SK-N-SH (cell line): ENCODE measurements at regions not wholly inside any gene's neighbourhood (a gene's known extent, or its start where the extent isn't known, plus 50 kb on each side); places are given as distances from the start of the nearest gene placed in this dataset.
"Not testable (repeated sequence)": the region's sequence is repeated elsewhere in the genome, so short reads cannot be mapped to it uniquely, and the experiment has no call there.

ENCODE experiments used
- CTCF ChIA-PET: fragments of 300-600, 350-600 bp; formaldehyde crosslinking; extraction: SDS; loops from one replicate; lab custom pipeline; 2021; lab: Yijun Ruan, JAX
- POLR2A ChIA-PET: fragments of 350-600 bp; sonication (Branson Sonifier 250); formaldehyde crosslinking; extraction: SDS; loops from one replicate; lab custom pipeline; 2020; ENCODE audit warnings: antibody characterized with exemption, inconsistent platforms; lab: Yijun Ruan, JAX
- DNase-seq: peaks from one replicate; pipeline ENCODE4 v3.0.0; 2012
- H2AFZ ChIP-seq: fragments of 200-600 bp; sonication (generic); 2 replicates; pipeline ENCODE4 v1.8.1; 2016; ENCODE audit warnings: antibody characterized with exemption, mild to moderate bottlenecking, low read depth
- H3F3A ChIP-seq: fragments of 200-600 bp; sonication (generic); replicated peaks from 2 replicates; pipeline ENCODE3; 2016; ENCODE audit warnings: antibody characterized with exemption, mild to moderate bottlenecking; ENCODE audit not compliant: insufficient read depth
- H3K27ac ChIP-seq, 2 experiments: fragments of 200-500 bp in 1 of 2; fragments of 200-600 bp in 1 of 2; sonication (Bioruptor generic) in 1 of 2; sonication (generic), shearing (Covaris generic) in 1 of 2; 2 replicates each; pipeline versions ENCODE4 v1.5.1 to v1.6.1; 2014 to 2016; ENCODE audit warnings: low read depth in 2 of 2, inconsistent platforms in 1 of 2, low read length in 1 of 2, mild to moderate bottlenecking in 1 of 2, mixed read lengths in 1 of 2
- H3K27me3 ChIP-seq: fragments of 200-600 bp; sonication (generic), shearing (Covaris generic); 2 replicates; pipeline ENCODE4 v1.6.1; 2016; ENCODE audit warnings: mixed run types; ENCODE audit not compliant: insufficient read depth
- H3K36me3 ChIP-seq, 2 experiments: fragments of 200-500 bp in 1 of 2; fragments of 200-600 bp in 1 of 2; sonication (Bioruptor generic) in 1 of 2; sonication (generic) in 1 of 2; replicated peaks in 1 of 2; 2 replicates each; pipeline versions ENCODE3 to v1.5.1; 2014 to 2016; ENCODE audit warnings: low read length in 1 of 2, mild to moderate bottlenecking in 1 of 2; ENCODE audit not compliant: insufficient read depth in 2 of 2, control insufficient read depth in 1 of 2
- H3K4me1 ChIP-seq, 2 experiments: fragments of 200-500 bp in 1 of 2; fragments of 200-600 bp in 1 of 2; sonication (Bioruptor generic) in 1 of 2; sonication (generic), shearing (Covaris generic) in 1 of 2; 2 replicates each; pipeline versions ENCODE4 v1.5.1 to v1.6.1; 2014 to 2016; ENCODE audit warnings: low read depth in 1 of 2, low read length in 1 of 2, mixed run types in 1 of 2; ENCODE audit not compliant: insufficient read depth in 2 of 2, control insufficient read depth in 1 of 2
- H3K4me2 ChIP-seq: fragments of 200-600 bp; sonication (generic), shearing (Covaris generic); 2 replicates; pipeline ENCODE4 v1.6.1; 2017; ENCODE audit warnings: mixed run types
- H3K4me3 ChIP-seq, 2 experiments: fragments of 200-500 bp in 1 of 2; fragments of 200-600 bp in 1 of 2; sonication (Bioruptor generic) in 1 of 2; sonication (generic), shearing (Covaris generic) in 1 of 2; 2 replicates each; pipeline versions ENCODE4 v1.5.1 to v1.8.1; 2014 to 2016; ENCODE audit warnings: low read depth in 2 of 2, inconsistent platforms in 1 of 2, low read length in 1 of 2, mild to moderate bottlenecking in 1 of 2, mixed read lengths in 1 of 2, moderate library complexity in 1 of 2
- H3K79me2 ChIP-seq: fragments of 200-600 bp; sonication (generic); 2 replicates; pipeline ENCODE4 v1.8.1; 2017; ENCODE audit warnings: mild to moderate bottlenecking; ENCODE audit not compliant: insufficient read depth
- H3K9ac ChIP-seq: fragments of 200-600 bp; sonication (generic); 2 replicates; pipeline ENCODE4 v1.6.1; 2017; ENCODE audit warnings: mixed run types
- H3K9me2 ChIP-seq: fragments of 200-600 bp; sonication (generic); 2 replicates; pipeline ENCODE4 v1.6.1; 2017; ENCODE audit warnings: mixed run types
- H3K9me3 ChIP-seq: fragments of 200-600 bp; sonication (generic); 2 replicates; pipeline ENCODE4 v1.6.1; 2017; ENCODE audit warnings: mixed run types, mild to moderate bottlenecking, moderate library complexity
- H4K20me1 ChIP-seq: fragments of 200-600 bp; sonication (generic); 2 replicates; pipeline ENCODE4 v1.6.1; 2017; ENCODE audit warnings: mild to moderate bottlenecking, mixed run types; ENCODE audit not compliant: insufficient read depth
- CHD2 ChIP-seq: fragments of 150-350 bp; IDR thresholded peaks from 2 replicates; pipeline ENCODE4 v1.6.1; 2018; ENCODE audit warnings: low read length; ENCODE audit not compliant: partially characterized antibody
- ELF1 ChIP-seq: IDR thresholded peaks from 2 replicates; pipeline ENCODE4 v1.4.0; 2012
- FOSL2 ChIP-seq: IDR thresholded peaks from 2 replicates; pipeline ENCODE4 v1.4.0; 2012; ENCODE audit warnings: low read depth, mild to moderate bottlenecking, moderate library complexity, borderline replicate concordance
- FOXM1 ChIP-seq: IDR thresholded peaks from 2 replicates; pipeline ENCODE4 v1.4.0; 2012; ENCODE audit warnings: low read depth, mild to moderate bottlenecking
- GABPA ChIP-seq: IDR thresholded peaks from 2 replicates; pipeline ENCODE4 v1.4.0; 2012; ENCODE audit warnings: low read depth, mild to moderate bottlenecking
- GATA2 ChIP-seq: sonication (generic); formaldehyde crosslinking; IDR thresholded peaks from 2 replicates; pipeline ENCODE4 v1.5.0; 2020; ENCODE audit warnings: mild to moderate bottlenecking, missing genetic modification reagents
- JUND ChIP-seq: IDR thresholded peaks from 2 replicates; pipeline ENCODE4 v1.4.0; 2012
- MEF2A ChIP-seq: IDR thresholded peaks from 2 replicates; pipeline ENCODE4 v1.4.0; 2012; ENCODE audit warnings: low read depth, borderline replicate concordance
- NFIC ChIP-seq: IDR thresholded peaks from 2 replicates; pipeline ENCODE4 v1.4.0; 2012; ENCODE audit warnings: borderline replicate concordance
- RAD21 ChIP-seq: IDR thresholded peaks from 2 replicates; pipeline ENCODE4 v1.6.1; 2012; ENCODE audit warnings: mild to moderate bottlenecking, low read length
- RCOR1 ChIP-seq: fragments of 150-350 bp; IDR thresholded peaks from 2 replicates; pipeline ENCODE4 v1.6.1; 2017; ENCODE audit warnings: antibody characterized with exemption, low read length
- SMC3 ChIP-seq: IDR thresholded peaks from 2 replicates; pipeline ENCODE4 v1.6.1; 2012; ENCODE audit warnings: low read depth, low read length, improper control_type of control experiment
- TAF1 ChIP-seq: IDR thresholded peaks from 2 replicates; pipeline ENCODE4 v1.6.1; 2012; ENCODE audit warnings: low read depth, mild to moderate bottlenecking, low read length, moderate library complexity, borderline replicate concordance
- TCF12 ChIP-seq: IDR thresholded peaks from 2 replicates; pipeline ENCODE4 v1.4.0; 2012
- YY1 ChIP-seq: IDR thresholded peaks from 2 replicates; pipeline ENCODE4 v1.4.0; 2012; ENCODE audit warnings: low read depth, mild to moderate bottlenecking
- WGBS: methylation state at CpG from one replicate; pipeline ENCODE4 v1.1.6; 2017; ENCODE audit warnings: low lambda C conversion rate; 5-methylcytosine and 5-hydroxymethylcytosine counted together
- TF ChIP-seq, protein P1 (sequence below): fragments of 200-600 bp; sonication (generic); IDR thresholded peaks from 2 replicates; pipeline ENCODE4 v1.6.1; 2017; ENCODE audit warnings: antibody characterized with exemption, mild to moderate bottlenecking, moderate library complexity
- TF ChIP-seq, protein P2 (sequence below): IDR thresholded peaks from 2 replicates; pipeline ENCODE4 v1.4.0; 2012; ENCODE audit warnings: low read depth, borderline replicate concordance
- TF ChIP-seq, protein P3 (sequence below): IDR thresholded peaks from 2 replicates; pipeline ENCODE4 v1.6.1; 2012; ENCODE audit warnings: mild to moderate bottlenecking, low read depth, low read length, moderate library complexity
- TF ChIP-seq, protein P4 (sequence below): IDR thresholded peaks from 2 replicates; pipeline ENCODE4 v1.4.0; 2012; ENCODE audit warnings: low read depth
- TF ChIP-seq, protein P5 (sequence below): IDR thresholded peaks from 2 replicates; pipeline ENCODE4 v1.4.0; 2012; ENCODE audit warnings: low read depth, borderline replicate concordance

DNA sequence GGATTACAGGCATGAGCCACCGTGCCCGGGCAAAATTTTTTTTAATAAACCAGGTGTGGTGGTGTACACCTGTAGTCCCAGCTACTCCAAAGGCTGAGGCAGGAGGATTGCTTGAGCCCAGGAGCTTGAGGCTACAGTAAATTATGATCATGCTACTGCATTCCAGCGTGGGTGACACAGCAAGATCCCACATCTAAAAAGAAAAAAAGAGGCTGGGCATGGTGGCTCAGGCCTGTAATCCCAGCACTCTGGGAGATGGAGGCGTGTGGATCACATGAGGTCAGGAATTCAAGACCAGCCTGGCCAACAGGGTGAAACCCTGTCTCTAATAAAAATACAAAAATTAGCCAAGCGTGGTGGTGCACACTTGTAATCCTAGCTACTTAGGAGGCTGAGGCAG lies 125.6 kb downstream of the ZNF281 start:
- CTCF ChIA-PET, H3K4me1 ChIP-seq, H3K9ac ChIP-seq, H3K27me3 ChIP-seq, H3F3A ChIP-seq, H3K4me3 ChIP-seq, H3K79me2 ChIP-seq, H4K20me1 ChIP-seq, DNase-seq, H2AFZ ChIP-seq, H3K9me2 ChIP-seq, H3K27ac ChIP-seq, H3K36me3 ChIP-seq, H3K4me2 ChIP-seq, H3K9me3 ChIP-seq, POLR2A ChIA-PET: not testable (repeated sequence)
- WGBS, result 69% methylated on average over 5 of the region's 5 CpGs

DNA sequence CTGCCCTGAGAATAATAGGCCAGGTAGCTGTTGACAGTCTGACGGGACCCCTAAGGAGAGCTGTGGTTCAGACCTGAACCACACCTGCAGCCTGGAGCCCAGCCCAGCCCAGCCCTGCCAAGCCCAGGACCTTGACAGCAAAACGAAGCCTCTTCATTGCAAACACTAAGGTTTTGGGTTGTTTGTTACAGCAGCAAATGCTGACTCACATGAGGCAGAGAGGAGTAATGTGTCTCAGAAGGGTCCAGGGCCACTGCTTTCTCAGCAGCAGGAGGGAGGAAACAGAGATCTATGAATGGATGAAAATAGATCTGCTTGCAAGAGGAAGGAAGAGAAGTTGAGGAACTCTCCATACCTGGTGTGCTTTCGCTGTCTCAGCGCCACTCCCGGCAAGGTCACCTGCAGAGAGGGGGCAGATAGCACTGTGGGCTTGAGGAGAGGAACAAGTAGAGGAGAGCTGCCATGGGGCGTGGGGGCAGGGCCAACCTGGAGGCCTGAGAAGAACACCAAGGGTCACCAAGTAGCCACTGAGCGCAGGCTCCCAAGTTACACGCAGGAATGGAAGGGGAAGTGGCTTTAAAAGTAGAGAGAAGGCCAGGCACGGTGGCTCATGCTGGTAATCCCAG lies 127.2 kb downstream of the ZNF281 start:
- CTCF ChIA-PET, result interaction anchor here (0.7 to 1.0 kb wide), 2 partner anchors 11 to 276 kb away, joined by 3 read pairs; no protein-coding TSS in a partner anchor

More for the DNA sequence above, 127.2 kb downstream of the ZNF281 start:
- 90% methylated on average over 9 of the region's 9 CpGs for WGBS
- no peaks in the 10 kb centered on the region for H3F3A ChIP-seq
- H3K4me2 ChIP-seq, result no peak overlapping the region
- H3K27ac ChIP-seq, result no peak overlapping the region
- H3K27me3 ChIP-seq, result no peaks in the 10 kb centered on the region
- no peak overlapping the region for H3K4me3 ChIP-seq
- POLR2A ChIA-PET, result no interaction called here
- H3K79me2 ChIP-seq, result no peaks in the 10 kb centered on the region
- no peak overlapping the region for H2AFZ ChIP-seq
- TF ChIP-seq, protein P1, sequence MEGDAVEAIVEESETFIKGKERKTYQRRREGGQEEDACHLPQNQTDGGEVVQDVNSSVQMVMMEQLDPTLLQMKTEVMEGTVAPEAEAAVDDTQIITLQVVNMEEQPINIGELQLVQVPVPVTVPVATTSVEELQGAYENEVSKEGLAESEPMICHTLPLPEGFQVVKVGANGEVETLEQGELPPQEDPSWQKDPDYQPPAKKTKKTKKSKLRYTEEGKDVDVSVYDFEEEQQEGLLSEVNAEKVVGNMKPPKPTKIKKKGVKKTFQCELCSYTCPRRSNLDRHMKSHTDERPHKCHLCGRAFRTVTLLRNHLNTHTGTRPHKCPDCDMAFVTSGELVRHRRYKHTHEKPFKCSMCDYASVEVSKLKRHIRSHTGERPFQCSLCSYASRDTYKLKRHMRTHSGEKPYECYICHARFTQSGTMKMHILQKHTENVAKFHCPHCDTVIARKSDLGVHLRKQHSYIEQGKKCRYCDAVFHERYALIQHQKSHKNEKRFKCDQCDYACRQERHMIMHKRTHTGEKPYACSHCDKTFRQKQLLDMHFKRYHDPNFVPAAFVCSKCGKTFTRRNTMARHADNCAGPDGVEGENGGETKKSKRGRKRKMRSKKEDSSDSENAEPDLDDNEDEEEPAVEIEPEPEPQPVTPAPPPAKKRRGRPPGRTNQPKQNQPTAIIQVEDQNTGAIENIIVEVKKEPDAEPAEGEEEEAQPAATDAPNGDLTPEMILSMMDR, result no peak
- no peak for TF ChIP-seq GATA2
- TF ChIP-seq, protein P2, sequence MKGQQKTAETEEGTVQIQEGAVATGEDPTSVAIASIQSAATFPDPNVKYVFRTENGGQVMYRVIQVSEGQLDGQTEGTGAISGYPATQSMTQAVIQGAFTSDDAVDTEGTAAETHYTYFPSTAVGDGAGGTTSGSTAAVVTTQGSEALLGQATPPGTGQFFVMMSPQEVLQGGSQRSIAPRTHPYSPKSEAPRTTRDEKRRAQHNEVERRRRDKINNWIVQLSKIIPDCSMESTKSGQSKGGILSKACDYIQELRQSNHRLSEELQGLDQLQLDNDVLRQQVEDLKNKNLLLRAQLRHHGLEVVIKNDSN, result no peak
- no peak for TF ChIP-seq CHD2
- TF ChIP-seq RCOR1, result no peak
- TF ChIP-seq ELF1, result no peak
- no peak for TF ChIP-seq SMC3
- TF ChIP-seq, protein P3, sequence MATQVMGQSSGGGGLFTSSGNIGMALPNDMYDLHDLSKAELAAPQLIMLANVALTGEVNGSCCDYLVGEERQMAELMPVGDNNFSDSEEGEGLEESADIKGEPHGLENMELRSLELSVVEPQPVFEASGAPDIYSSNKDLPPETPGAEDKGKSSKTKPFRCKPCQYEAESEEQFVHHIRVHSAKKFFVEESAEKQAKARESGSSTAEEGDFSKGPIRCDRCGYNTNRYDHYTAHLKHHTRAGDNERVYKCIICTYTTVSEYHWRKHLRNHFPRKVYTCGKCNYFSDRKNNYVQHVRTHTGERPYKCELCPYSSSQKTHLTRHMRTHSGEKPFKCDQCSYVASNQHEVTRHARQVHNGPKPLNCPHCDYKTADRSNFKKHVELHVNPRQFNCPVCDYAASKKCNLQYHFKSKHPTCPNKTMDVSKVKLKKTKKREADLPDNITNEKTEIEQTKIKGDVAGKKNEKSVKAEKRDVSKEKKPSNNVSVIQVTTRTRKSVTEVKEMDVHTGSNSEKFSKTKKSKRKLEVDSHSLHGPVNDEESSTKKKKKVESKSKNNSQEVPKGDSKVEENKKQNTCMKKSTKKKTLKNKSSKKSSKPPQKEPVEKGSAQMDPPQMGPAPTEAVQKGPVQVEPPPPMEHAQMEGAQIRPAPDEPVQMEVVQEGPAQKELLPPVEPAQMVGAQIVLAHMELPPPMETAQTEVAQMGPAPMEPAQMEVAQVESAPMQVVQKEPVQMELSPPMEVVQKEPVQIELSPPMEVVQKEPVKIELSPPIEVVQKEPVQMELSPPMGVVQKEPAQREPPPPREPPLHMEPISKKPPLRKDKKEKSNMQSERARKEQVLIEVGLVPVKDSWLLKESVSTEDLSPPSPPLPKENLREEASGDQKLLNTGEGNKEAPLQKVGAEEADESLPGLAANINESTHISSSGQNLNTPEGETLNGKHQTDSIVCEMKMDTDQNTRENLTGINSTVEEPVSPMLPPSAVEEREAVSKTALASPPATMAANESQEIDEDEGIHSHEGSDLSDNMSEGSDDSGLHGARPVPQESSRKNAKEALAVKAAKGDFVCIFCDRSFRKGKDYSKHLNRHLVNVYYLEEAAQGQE, result no peak
- no peak for TF ChIP-seq FOXM1
- TF ChIP-seq, protein P4, sequence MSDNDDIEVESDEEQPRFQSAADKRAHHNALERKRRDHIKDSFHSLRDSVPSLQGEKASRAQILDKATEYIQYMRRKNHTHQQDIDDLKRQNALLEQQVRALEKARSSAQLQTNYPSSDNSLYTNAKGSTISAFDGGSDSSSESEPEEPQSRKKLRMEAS, result no peak
- TF ChIP-seq TAF1, result no peak
- no peak for TF ChIP-seq JUND
- TF ChIP-seq MEF2A, result no peak
- TF ChIP-seq FOSL2, result no peak
- no peak for TF ChIP-seq TCF12
- TF ChIP-seq, protein P5, sequence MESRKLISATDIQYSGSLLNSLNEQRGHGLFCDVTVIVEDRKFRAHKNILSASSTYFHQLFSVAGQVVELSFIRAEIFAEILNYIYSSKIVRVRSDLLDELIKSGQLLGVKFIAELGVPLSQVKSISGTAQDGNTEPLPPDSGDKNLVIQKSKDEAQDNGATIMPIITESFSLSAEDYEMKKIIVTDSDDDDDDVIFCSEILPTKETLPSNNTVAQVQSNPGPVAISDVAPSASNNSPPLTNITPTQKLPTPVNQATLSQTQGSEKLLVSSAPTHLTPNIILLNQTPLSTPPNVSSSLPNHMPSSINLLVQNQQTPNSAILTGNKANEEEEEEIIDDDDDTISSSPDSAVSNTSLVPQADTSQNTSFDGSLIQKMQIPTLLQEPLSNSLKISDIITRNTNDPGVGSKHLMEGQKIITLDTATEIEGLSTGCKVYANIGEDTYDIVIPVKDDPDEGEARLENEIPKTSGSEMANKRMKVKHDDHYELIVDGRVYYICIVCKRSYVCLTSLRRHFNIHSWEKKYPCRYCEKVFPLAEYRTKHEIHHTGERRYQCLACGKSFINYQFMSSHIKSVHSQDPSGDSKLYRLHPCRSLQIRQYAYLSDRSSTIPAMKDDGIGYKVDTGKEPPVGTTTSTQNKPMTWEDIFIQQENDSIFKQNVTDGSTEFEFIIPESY, result no peak
- no peak for TF ChIP-seq YY1
- no peak for TF ChIP-seq NFIC
- no peak for TF ChIP-seq GABPA
- TF ChIP-seq RAD21, result no peak
- no peaks in the 10 kb centered on the region for H3K9me3 ChIP-seq
- H3K9me2 ChIP-seq, result no peaks in the 10 kb centered on the region
- H4K20me1 ChIP-seq, result no peaks in the 10 kb centered on the region
- no peak overlapping the region for H3K9ac ChIP-seq
- no peak for DNase-seq
- no peaks in the 10 kb centered on the region for H3K4me1 ChIP-seq
- no peaks in the 10 kb centered on the region for H3K36me3 ChIP-seq
